GM19395 (cell line): ENCODE measurements at regions not wholly inside any gene's neighbourhood (a gene's known extent, or its start where the extent isn't known, plus 50 kb on each side); places are given as distances from the start of the nearest gene placed in this dataset.

Experiments
- ATAC-seq: cut with Tn5 transposase; IDR thresholded peaks from one replicate; pipeline ENCODE4 v1.9.1; 2021; ENCODE audit warnings: mild to moderate bottlenecking, moderate library complexity; ENCODE audit not compliant: unreplicated experiment

GRCh38 chr2:122739732-122740593 lies 984.5 kb downstream of the TSN start:
- ATAC-seq: peak; percentile 44

DNA sequence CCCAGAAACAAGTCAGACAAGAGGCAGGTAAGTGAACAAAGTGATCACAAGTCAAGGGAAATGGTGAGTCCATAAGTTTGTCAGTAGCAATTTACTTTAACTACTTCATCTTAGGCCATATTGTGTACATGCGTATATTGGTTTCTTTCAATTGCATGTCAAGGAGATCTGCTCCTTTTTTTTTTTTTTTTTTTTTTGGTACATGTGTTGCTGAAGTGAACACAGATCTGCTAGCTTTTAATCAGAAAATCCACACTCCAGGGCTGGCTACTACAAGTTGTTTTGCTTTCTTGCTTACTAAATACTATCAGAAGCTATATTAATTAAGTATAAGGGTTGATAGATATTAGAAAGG lies 985.1 kb downstream of the TSN start:
- no peak for ATAC-seq

DNA sequence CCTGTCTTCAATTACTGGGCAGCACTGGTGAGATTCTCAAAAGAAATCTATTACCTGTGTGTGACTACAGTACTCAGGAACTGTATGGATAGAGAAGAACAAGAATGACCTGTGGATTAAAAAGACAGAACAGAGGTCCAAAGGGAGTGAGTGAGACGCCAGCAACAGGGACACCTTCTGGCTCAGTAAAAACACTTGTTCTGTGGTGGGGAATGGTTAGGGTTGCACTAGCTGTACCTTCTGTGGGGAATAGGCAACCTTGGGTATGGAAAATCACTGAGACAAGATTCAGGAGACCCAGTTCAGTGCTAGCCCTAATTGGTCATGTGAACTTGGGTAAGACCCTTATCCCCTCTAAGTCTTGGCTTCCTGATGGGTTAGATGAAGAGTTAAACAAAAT lies 986.0 kb downstream of the TSN start:
- no peak for ATAC-seq

GRCh38 chr2:122743021-122743675 lies 987.7 kb downstream of the TSN start:
- ATAC-seq: no peak

- no peak for ATAC-seq
These were observed 990.2 kb downstream of the TSN start for GRCh38 chr2:122745603-122746002.

GRCh38 chr2:122747670-122748069 lies 992.2 kb downstream of the TSN start:
- no peak for ATAC-seq

GRCh38 chr2:122748552-122749011 lies 993.1 kb downstream of the TSN start:
- ATAC-seq: no peak

- ATAC-seq: no peak
These were observed 994.0 kb downstream of the TSN start for GRCh38 chr2:122749405-122749804.

DNA sequence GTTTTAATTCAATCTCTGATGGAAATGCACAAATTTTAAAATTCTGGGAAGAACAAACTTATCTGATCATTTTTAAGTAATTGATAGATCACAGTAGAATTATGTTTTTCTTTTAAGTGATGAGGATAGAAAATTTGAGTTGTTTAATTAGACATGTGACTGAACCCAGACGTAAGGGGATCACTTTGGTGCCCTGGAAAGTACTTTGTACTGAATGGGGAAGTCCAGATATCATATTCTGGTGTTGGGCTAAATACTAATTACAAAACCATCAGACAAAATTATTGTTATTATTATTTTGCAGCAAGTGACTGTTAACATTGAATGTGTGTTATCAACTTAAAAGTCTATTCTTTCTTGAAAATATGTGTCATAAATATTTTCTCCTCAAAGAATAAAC lies 994.6 kb downstream of the TSN start:
- no peak for ATAC-seq

GRCh38 chr2:122750808-122751207 lies 995.4 kb downstream of the TSN start:
- ATAC-seq: no peak

DNA sequence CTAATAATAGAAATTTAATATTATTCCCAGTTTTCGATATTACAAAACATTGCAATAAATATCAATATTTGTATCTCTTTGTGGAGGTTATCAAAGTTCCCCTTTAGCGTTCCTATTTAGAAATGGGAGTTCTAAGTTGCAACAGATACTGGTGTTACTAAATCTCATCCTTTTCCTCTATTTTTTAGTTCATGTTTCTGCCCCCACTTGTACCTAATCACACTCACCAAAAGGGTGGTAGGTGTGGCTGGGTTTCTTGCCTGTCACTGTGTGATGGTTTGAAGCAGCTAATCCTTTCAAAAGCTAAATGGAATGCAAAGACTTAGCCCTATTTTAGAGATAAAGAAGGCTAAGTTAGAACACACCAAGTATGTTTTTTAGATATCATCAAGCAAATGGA lies 997.9 kb downstream of the TSN start:
- ATAC-seq: no peak

DNA sequence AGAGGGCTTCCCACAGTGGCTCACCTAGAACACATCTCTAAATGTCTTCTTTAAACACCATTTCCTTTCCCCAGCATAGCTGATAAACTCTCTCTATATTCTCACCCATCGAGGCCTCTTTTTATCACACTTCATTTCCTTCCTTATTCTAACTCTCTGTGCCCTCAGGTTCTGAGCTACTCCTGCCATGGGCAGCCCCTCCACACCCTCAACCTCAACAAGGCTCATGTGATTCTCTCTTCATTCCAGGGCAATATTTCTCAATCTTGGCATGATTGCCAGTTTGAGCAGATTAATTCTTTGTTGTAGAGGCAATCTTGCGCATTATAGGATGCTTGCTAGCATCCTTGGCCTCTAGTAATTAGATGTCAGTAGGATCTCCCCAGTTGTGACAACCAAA lies 999.1 kb downstream of the TSN start:
- ATAC-seq: no peak

DNA sequence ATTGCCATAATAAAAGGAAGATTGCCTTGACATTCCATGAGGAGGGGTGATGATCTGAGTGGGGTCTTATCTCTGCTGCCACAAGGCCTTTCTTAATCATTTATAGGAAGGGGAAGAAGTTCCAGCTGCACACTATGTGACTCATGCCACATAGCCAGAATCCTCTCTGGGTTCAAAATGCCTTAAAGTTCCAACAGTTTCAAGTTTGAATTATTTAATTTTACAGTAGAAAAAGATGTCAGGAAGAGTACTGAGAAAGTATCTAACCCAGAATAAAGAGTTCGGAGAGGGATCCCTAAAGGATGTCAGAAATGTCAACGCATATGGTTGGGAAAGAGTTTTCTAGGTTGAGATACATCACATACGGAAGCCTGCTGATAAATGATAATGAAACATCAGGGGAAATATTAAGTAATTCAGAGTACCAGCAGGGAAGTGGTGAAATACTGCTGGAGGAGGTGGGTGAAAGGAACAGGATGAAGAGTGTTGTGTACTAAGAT lies 999.9 kb downstream of the TSN start:
- no peak for ATAC-seq

DNA sequence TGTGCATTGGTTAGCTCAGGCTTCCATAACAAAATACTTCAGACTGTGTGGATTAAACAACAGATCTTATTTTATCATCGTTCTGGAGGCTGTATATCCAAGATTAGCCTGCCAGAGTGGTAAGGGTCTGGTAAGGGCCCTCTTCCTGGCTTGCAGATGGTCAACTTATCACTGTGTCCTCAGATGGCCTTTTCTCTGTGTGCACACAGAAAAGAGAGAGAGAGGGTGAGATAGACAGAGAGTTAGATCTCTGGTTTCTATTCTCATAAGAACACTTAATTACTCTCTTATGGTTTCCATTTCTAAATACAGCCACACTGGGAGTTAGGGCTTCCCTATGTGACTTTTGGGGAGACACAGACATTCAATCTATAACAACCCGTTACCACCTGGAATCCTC lies 1003.5 kb downstream of the TSN start:
- ATAC-seq: no peak

- ATAC-seq: no peak
These were observed 1008.6 kb downstream of the TSN start for GRCh38 chr2:122764014-122764413.

DNA sequence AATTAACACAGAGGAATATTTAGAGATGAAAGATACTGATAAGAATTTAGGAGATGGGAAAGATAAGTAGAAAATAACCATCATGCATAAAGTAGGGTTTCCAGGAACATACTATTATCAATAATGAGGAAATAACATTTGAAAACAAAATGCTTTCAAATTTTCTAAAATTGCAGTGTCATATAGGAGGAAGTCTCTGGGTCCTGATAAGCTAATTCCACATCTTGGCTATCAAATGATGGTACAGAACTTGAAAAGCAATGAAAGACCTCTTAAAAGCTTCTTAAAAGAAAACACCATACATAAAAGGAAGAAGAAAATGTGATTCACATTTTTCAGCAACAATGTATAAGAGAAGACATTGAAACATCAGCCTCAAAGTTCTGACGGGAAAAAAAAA lies 1024.8 kb downstream of the TSN start:
- ATAC-seq: no peak

DNA sequence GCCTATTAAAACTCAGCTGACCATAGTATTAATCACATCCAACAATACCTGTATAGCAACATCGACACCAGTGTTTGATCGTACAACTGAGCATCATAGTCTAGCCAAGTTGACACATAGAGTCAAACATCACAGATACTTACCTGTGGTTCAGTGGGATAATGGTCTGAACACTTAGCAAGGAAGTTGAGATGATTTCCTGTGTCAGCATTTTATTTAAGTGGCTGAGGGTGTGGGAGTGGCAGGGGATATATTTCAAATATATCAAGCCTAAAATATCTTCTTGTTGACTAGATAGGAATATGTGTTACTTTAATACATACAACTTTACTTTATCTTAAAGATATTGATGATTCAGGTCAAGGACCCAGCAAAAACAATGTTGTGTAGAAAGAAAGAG lies 1038.6 kb downstream of the TSN start:
- no peak for ATAC-seq

GRCh38 chr2:122795763-122796162 lies 1040.3 kb downstream of the TSN start:
- no peak for ATAC-seq

DNA sequence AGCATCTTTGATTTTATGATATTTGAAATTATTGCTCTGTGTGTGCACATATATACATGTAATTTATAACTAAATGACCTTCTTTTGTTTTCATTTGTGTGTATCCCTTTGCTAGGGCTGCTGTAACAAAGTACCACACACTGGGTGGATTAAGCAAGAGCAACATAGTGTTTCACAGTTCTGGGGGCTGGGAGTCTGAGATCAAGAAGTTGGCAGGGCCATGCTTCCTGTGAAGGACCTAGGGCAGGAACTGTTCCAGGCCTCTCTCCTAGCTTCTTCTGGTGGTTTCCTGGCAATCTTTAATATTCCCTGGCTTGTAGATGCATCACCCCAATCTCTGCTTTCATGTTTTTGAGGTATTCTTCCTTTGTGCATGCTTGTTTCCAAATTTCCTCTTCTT lies 1043.9 kb downstream of the TSN start:
- no peak for ATAC-seq

- no peak for ATAC-seq
These were observed 1045.3 kb downstream of the TSN start for GRCh38 chr2:122800781-122801180.

DNA sequence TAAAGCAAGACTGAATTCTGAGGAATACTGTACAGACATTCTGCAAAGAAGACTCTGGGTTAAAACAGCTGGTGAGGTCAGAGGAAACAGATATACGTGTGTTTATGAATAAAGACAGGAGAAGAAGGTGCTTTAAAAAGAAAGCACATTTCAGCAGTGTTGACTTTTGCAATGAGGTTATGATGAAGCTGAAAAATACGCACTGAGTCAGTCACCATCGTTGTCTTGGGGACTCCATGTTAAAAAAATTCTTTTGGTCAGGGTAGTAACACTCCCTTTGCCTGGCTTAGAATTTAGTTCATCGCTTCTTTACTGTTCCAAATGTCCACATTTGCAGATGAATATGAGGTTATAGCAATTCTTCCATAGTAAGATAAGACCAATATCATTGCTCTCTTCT lies 1049.0 kb downstream of the TSN start:
- no peak for ATAC-seq

- no peak for ATAC-seq
These were observed 1049.9 kb downstream of the TSN start for GRCh38 chr2:122805346-122805745.
